Retina (tissue), 1 donor: ENCODE measurements at regions not wholly inside any gene's neighbourhood (a gene's known extent, or its start where the extent isn't known, plus 50 kb on each side); places are given as distances from the start of the nearest gene placed in this dataset.
"Not testable (repeated sequence)": the region's sequence is repeated elsewhere in the genome, so short reads cannot be mapped to it uniquely, and the experiment has no call there.

Source experiments
- DNase-seq: peaks from one replicate; pipeline ENCODE4 v3.0.0-alpha.2; 2016

DNA sequence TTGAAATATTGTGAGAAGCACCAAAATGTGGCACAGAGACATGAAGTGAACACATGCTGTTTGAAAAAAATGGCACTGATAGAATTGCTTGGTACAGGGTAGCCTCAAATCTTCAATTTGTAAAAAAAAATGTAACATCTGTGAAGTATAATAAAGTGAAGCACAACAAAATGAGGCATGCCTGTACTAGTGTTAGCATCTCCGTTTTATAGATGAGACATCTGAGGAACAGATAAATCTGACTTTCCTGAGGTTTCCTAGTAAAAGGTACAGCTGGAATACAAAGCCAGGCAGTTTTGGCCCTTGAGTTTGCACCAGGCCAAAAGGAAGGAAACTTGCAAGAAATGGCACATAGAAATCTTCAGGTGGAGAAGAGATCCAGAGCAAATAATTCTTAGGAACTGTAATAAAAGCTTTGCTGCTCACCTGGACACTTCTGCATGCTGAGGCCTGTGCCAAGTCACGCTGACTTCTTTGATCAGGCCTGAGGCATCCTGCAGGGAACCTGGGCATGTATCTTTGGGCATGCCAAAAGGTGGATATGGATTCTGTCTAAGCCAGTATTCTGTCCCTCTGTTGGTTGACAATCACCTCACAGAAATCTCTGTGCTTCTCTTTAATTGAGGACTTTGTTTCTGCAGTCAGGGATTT, 251.5 kb upstream of the PLPP4 start:
- DNase-seq = no peak

DNA sequence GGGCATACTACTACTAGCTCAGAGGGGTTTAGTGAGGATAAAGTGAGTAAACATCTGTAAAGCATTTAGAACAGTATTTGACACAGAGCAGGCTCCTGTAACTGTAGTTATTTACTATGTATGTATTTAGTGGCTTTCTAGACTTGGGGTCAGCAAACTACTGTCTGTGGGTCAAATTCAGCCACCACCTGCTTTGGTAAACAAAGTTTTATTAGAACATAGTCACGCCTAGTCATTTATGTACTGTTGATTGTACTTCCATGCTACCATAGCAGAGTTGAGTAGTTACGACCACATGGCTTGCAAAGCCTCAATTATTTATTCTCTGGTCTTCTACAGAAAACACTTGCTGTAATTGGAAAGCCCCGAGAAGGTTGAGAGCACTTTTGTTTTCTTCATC, 248.5 kb upstream of the PLPP4 start:
- DNase-seq = no peak

DNA sequence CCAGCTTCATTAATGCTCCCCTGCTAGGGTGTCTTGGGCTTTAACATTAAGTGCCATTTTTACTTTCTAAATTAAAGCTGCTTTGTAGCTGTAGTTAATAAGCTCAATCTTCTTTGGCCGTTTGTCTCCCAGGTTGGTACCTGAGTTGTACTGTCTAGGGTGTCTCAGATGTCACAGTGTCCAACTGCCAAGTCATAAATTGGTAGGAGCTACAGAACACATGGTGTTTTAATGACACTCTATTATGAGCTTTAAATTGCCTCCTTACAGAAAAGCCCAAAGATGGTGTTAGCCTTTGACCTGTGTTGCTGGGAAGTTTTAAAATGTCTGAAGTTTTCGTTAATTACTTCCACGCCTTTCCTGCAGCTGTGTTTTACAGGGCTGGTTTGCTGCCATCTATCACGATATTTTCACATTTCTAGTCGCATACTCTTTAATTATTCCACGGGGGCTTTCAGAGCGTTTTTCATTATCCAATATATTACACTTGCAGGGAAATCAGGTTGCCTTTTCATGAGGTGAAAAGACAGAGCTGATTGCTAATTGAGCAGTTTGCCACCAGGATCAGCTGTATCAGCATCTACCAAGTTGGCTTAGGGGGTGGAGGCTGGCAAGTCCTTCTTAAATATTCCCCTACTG, 247.8 kb upstream of the PLPP4 start:
- no peak for DNase-seq

DNA sequence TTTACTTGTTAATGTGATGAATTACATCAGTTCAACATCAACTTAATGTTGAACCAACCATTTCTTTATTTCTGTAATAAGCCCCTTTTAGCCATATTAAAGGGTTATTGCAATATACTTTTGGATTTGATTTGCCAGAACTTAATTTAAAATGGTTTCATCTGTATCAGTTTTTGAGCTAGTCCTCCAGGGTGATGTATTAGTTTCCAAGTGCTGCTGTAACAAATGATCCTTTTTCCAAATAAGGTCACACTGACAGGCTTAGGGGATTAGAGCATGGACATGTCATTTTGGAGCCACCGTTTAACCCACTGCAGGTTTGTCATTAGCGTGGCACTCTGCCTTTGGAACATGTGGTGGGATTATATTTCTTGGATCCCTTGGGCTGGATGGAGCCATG, 244.8 kb upstream of the PLPP4 start:
- DNase-seq = no peak

DNA sequence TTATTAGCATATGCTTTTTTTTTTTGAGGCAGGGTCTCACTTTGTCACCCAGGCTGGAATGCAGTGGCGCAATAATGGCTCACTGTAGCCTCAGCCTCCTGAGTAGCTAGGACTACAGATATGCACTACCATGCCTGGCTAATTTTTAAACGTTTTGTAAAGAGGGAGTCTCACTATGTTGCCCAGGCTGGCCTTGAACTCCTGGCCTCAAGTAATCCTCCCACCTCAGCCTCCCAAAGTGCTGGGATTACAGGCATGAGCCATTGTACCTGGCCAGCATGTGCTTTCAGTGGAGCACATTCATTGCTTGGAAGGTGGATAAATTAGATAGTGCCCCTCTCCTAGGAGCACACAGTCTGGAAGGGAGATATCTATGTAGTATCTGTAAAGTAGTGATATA, 243.7 kb upstream of the PLPP4 start:
- DNase-seq = not testable (repeated sequence)

DNA sequence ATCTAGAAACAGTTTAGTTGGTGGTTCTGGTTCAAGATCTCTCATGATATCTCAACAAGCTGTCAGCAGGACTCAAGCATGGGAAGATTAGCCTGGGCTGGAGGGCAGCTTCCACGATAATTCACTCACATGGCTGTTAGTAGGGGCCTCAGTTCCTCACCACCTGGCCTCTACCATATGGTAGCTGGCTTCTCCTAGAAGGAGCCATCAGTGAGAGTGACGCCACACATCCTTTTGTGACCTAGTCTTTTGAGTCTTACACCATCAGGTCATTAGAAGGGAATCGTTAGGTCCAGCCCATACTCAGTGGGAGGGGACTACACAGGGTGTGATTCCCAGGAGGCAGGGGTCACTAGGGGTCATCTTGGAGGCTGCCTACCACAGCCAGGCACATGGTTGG, 239.3 kb upstream of the PLPP4 start:
- no peak for DNase-seq

DNA sequence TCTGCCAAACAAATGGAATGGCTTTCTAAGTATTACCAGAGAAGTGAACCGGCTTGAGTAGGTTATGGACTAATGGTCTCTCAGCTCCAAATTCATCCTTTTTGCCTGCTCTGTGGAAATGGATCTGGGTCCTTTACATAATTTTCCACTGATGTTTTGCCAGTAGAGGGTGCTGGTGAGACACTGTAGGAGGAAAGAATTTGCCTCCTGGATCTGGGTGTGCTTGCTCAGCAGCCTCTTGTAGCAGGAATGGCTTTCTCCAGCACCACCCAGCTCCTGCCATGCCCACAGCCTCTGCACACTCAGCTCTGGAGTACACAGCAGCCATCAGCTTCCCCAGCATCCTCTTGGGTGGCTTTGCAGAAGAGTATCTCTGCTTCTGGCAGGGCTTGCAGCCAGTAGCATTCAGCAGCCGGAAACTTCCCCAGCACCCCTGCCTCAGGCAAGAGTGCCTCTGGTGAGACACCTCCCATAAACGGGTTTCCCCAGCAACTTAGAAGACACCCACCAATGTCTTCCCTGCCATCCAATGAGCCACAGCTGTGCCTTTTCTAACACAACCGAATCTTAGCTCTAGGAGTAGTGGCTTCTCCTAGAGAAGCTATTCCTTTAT, 235.0 kb upstream of the PLPP4 start:
- peak; percentile 38 for DNase-seq

DNA sequence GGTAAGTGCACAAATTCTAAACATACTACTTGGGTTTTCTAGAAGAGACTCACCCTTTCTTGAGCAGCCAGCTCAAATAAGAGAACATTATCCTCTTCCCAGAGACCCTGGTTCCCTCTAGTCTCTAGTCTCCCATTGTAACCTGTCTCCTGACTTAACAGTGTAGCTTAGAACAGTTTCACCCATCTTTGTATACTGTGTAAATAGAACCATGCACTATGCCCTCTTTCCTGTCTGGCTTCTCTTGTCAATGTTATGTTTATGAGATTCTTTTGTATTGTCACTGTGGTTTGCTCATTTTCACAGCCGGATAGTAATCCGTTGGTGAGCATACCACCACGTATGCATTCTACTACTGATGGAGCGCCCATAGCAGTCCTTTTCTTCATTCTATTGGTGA, 227.4 kb upstream of the PLPP4 start:
- no peak for DNase-seq

DNA sequence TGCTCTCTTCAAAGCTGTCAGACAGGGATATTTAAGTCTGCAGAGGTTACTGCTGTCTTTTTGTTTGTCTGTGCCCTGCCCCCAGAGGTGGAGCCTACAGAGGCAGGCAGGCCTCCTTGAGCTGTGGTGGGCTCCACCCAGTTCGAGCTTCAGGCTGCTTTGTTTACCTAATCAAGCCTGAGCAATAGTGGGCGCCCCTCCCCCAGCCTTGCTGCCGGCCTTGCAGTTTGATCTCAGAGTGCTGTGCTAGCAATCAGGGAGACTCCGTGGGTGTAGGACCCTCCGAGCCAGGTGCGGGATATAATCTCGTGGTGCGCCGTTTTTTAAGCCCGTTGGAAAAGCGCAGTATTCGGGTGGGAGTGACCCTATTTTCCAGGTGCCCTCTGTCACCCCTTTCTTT, 217.3 kb upstream of the PLPP4 start:
- DNase-seq = not testable (repeated sequence)

DNA sequence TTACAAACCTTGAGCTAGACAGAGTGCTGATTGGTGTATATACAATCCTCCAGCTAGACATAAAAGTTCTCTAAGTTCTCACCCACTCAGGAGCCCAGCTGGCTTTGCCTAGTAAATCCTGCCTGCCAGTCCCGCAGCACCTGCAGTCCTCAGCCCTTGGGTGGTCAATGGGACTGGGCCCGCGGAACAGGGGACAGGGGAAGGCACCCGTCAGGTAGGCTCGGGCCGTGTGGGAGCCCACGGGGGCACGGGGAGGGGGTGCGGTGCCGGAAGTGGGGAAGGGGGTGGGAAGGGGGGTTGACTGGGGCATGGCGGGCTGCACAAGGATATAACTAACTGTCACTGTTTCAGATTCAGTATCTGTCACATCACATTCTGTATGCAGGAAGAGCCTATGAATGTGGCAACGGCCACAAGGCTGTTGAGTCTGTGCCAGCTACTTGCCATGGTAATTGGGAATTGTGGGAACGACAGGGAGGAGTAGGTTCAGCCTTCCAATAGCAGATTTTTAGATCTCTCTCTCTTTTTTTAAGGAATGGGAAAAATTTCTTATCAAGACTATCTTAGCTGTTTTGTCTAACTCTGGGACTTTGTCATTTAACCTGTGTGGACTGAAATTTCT, 205.1 kb upstream of the PLPP4 start:
- DNase-seq = no peak

DNA sequence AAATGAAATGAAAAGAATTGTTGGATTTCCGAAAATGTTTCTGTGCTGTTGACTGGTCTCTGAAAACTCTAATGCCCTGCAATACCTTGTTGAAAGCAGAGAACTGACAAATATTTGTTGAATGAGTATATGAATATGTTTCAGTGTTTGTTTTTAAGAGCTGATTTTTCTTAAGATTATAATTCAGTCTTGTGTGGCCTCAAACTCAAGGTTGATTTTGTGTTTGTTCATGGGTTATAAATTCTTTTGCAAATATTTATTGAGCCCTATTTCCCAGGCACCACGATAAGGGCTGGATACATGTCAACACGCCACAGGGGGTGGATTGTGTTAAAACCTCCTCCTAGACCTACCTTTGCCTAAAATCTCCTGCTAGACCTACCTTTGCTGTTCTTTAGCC, 203.9 kb upstream of the PLPP4 start:
- no peak for DNase-seq

DNA sequence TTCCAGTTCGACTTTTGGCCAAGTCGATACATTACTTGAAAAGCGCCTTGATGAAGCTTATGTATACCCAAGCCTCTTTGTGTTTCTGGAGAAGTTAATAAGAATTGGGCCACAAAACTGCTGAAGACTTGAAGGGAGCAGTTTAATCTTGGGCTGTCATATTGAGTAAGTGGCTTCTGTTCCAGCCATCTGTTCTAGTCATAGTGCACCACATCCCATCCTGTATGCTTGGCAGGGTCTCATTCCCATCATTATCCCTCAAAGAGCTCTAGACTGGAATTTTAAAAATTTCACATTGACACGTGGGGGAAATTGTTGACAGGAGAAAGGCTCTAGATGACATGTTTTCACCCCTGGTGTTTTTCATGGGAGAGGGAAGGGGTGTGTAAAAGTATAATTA, 196.6 kb upstream of the PLPP4 start:
- no peak for DNase-seq

DNA sequence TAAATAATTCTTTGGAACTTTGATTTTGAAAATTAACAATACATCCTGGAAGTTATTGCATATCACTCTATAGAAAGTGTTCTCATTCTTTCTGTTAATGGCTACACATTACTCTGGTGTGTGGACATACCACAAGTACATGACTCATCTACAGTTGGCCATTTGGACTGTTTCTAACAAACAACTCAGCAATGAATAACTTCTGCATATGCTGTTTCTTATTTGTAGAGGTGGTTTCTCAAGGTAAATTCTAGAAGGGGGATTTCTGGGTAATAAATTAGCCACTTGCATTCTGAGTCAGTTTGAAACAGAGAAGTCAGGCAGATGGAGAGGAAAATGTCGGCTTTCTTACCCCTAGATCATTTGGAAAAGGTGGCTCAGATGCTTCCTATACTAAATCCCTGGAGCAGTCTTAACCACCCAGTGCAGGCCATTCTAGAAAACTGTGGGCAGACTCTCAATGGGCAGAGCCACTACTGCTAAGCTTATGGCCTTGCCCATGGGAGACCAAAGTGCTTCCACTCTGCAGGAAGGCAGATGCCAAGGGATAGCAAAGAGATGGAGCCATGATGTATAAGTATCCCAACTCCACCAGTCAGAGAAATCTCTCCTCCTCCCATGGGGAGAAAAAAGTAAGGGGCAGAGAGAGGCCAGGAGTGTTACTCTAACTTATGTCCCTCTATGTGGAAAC, 194.0 kb upstream of the PLPP4 start:
- no peak for DNase-seq

DNA sequence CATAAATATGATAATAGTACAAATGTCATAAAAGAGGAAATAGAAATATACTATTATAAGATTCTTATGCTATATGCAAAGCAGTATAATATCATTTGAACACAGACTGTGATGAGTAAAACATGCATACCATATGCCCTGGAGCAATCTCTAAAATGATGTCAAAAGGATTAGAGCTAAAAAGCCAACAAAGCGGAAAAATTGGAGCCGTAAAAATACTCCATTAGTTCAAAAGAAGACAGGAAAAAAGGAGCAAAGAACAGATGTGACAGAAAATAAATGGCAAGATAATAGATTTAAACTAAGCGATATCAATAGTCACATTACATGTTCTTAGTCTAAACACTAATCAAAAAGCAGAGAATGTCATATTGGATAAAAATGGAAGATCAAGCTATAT, 191.0 kb upstream of the PLPP4 start:
- DNase-seq = peak; percentile 62

DNA sequence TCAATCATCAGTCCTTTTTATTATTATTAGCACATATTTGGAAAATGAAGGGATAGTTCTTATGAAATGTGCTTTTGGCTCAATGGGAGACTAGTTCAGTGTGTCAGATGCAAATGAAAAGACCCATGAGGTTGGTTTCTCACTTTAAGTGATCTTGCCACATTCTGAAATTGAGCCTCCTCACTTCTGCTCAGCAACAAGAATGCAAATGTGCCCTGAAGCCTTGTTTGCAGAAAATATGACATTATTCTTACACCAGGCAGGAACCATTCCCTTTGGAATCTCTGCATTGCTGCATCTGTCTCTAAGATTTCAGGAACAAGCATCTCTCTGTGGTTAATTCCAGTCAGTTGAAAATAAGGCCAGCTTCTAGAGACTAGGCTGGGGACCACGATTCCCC, 186.1 kb upstream of the PLPP4 start:
- DNase-seq = peak; percentile 19

DNA sequence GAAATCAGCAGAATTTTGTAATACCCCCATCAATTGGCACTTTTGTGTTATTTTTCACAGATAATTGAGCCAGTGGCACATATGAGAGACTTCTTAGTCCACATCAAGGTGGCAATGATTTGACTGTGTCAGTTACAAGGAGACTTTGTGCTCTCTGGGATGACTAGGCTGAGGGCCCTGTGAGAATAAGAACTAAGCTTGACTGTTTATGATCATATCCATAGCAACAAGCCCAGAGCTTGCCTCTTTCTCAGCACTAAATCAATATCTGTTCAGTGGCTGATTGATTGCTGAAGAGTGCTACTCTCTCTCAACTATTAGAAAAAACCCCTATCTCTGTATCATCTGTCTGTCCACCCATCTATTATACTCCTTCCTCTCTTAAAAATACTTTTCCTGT, 185.3 kb upstream of the PLPP4 start:
- DNase-seq = no peak

DNA sequence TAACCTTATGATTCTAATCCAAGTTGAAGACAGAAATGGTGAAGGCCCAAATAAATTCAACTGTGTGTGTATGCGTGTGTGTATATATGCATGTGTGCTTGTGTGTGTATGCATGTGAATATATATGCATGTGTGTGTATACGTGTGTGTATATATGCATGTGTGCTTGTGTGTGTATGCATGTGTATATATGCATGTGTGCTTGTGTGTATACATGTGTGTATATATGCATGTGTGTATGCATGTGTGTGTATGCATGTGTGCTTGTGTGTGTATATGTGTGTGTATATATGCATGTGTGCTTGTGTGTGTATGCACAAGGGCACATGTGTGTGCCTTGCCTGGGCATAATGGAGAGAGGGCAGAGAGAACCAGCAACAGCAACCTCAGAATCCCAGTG, 184.7 kb upstream of the PLPP4 start:
- no peak for DNase-seq

DNA sequence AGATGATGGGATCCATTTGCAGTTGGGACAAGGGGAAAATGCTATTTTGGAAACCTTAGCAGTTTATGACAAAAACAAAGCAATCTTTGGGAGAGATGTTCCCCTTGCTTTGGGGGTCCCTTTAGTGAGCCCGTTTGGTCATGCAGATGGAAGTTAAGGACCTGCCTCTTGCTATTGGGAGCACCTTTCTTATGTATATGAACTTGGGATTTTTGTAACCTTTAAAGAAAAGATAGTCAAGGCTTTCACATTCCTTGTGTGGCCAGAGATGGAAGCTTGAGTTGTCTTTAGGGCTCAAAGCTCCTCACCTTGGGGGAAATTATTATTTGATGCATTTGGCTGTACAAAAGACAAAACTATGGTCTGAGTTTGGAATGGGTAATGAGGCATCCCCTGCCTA, 179.0 kb upstream of the PLPP4 start:
- DNase-seq = no peak

DNA sequence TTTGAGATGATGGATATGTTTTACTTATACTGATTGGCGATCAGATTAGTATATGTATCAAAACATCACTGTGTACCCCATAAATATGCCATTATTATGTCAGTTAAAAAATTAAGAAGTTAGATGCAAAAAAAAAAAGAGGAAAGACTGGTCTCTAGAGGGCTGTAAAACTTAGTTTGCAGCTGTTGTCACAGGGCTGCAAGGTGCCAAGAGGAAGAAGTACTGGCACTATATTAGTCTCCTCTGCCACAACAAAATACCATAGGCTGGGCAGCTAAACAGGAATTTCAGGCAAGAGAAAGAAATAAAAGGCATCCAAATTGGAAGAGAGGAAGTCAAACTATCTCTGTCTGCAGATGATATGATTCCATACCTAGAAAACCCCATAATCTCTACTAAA, 177.8 kb upstream of the PLPP4 start:
- DNase-seq = no peak

DNA sequence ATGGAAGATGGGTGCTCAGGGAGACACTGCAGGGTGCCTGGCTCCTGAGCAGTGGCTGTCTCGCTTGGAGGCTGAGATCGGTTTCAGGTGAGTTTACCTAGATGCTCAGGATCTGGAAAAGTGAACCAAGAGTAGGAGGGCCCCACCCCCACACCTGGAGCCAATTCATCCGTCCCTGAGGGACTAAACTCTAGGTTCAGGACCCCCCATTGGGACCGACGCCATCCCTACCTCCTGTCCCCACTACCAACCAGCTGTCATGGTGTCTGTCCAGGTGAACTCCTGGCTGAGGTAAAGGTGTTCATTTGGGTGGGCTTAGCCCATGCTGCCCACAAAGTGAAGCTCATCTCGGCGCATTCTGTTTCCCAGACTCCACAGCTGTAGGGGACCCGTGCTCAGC, 174.6 kb upstream of the PLPP4 start:
- DNase-seq = no peak

DNA sequence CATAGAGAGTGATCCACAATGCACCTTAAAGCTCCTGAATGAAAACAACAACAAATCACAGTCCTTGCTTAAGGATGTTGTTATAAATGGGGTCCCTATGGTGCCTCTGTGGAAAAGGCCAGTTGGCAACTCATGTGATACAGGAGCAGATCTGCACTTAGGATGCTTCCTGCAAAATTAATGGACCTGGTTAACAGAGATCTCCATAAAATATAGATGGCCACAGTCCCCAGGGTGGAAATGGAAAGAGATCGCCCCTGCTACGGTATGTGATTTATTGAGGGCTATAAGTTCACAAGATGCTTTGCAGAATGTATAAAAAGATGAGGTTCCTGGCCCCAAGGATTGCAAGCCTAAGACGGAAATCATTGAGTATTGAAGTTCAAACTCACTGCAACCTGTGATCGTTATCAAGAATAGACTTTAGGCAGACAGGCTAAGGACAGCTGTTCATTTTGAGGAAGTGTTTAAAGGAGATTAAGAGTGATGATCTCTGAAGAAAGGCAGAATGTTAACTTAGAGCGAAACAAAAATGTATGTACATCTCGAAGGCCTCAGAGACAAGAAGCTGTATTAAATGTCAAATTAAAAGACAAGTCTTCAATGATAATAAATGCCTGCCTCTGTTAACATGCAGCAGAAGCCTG, 174.1 kb upstream of the PLPP4 start:
- DNase-seq = peak; percentile 49

DNA sequence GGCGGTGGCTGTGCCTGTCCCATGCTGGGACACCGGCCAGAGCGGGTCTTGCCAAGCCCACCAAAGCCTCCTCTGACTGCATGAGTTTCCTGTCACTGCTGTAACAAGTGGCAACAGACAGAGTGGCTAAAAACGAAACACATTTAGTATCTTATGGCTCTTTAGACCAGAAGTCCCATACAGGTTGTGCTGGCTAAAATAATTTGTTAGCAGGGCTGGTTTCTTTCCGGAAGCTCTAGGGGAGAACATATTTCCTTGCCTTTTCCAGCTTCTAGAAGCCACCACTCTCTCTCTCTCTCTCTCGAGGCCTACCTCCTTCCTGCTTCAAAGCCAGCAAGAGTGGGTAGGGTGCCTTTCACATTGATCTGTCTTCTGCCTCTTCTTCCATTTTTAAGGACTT, 171.6 kb upstream of the PLPP4 start:
- no peak for DNase-seq

DNA sequence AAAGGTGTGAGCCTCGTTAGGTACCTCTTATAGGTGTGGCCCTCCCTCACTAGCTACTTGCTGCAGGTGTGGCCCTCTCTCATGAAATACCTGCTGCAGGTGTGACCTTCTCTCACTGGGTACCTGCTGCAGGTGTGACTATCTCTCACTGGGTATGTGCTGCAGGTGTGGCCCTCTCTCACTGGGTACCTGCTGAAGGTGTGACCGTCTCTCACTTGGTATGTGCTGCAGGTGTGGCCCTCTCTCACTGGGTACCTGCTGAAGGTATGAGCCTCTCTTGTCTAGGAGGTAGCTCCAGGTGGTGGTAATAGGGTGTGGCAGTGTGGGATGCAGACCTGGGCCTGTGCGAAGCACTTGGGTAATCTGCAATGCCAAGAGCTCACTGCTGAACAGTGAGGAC, 170.7 kb upstream of the PLPP4 start:
- DNase-seq = no peak
